A673 (cell line): ENCODE measurements at regions not wholly inside any gene's neighbourhood (a gene's known extent, or its start where the extent isn't known, plus 50 kb on each side); places are given as distances from the start of the nearest gene placed in this dataset.
"Not testable (repeated sequence)": the region's sequence is repeated elsewhere in the genome, so short reads cannot be mapped to it uniquely, and the experiment has no call there.

ENCODE experiments used
- BruUV-seq: library from RNA; stranded (reverse); fragments of 400-500 nt; replicated peaks from 2 replicates; lab custom pipeline; 2021; lab: Mats Ljungman, UMichigan
- CTCF ChIA-PET: fragments of 300-600 bp; sonication (Branson Sonifier 250); formaldehyde crosslinking; loops from one replicate; lab custom pipeline; 2022; ENCODE audit warnings: antibody characterized with exemption; lab: Charles Lee
- POLR2A ChIA-PET: fragments of 300-600 bp; sonication (Branson Sonifier 250); formaldehyde crosslinking; loops from one replicate; lab custom pipeline; 2022; ENCODE audit warnings: antibody characterized with exemption; ENCODE audit not compliant: low non-redundant PET; lab: Charles Lee
- DNase-seq: peaks from one replicate; pipeline ENCODE4 v3.0.0-alpha.2; 2015; ENCODE audit warnings: low spot score
- H3K27ac ChIP-seq: fragments of 200-600 bp; sonication (generic); 2 replicates; pipeline ENCODE4 v1.5.1; 2016; ENCODE audit warnings: mixed run types, low read depth, mild to moderate bottlenecking, mixed read lengths, antibody characterized with exemption, low read length; ENCODE audit not compliant: poor library complexity, severe bottlenecking
- H3K27me3 ChIP-seq: fragments of 200-600 bp; sonication (generic); replicated peaks from 2 replicates; pipeline ENCODE4 v1.6.1; 2017; ENCODE audit warnings: mixed run types, low read depth, mild to moderate bottlenecking, mixed read lengths, antibody characterized with exemption, low read length; ENCODE audit not compliant: insufficient read depth, poor library complexity
- H3K36me3 ChIP-seq: fragments of 200-600 bp; sonication (generic); 2 replicates; pipeline ENCODE4 v1.6.1; 2016; ENCODE audit warnings: mixed run types, mild to moderate bottlenecking, mixed read lengths, antibody characterized with exemption, low read length; ENCODE audit not compliant: insufficient read depth, poor library complexity, severe bottlenecking
- H3K4me1 ChIP-seq: fragments of 200-600 bp; sonication (generic); 2 replicates; pipeline ENCODE4 v1.6.1; 2017; ENCODE audit warnings: mixed run types, mild to moderate bottlenecking, mixed read lengths, antibody characterized with exemption, low read length; ENCODE audit not compliant: insufficient read depth, poor library complexity, severe bottlenecking
- H3K4me3 ChIP-seq: fragments of 200-600 bp; sonication (generic); 2 replicates; pipeline ENCODE4 v1.5.1; 2016; ENCODE audit warnings: low read depth, mixed run types, mild to moderate bottlenecking, mixed read lengths, low read length; ENCODE audit not compliant: poor library complexity, severe bottlenecking
- H3K9me3 ChIP-seq: fragments of 200-600 bp; sonication (generic); 2 replicates; pipeline ENCODE4 v1.6.1; 2016; ENCODE audit warnings: mixed run types, low read depth, mild to moderate bottlenecking, mixed read lengths, antibody characterized with exemption, low read length; ENCODE audit not compliant: poor library complexity, severe bottlenecking
- EZH2 ChIP-seq: fragments of 200-600 bp; sonication (generic); IDR thresholded peaks from 2 replicates; pipeline ENCODE4 v1.6.1; 2017; ENCODE audit warnings: borderline replicate concordance, low read depth, mild to moderate bottlenecking, mixed read lengths, antibody characterized with exemption, low read length; ENCODE audit not compliant: poor library complexity, severe bottlenecking
- intact Hi-C: fragments of 100-400 bp; cut with micrococcal nuclease; formaldehyde crosslinking; loops from one replicate; pipeline ENCODE4 v1.10.0; 2022; ENCODE audit not compliant: unreplicated experiment
- TF ChIP-seq, protein P1 (sequence below): fragments of 300-800, 200-600 bp; sonication (generic); conservative IDR thresholded peaks from 2 replicates; pipeline ENCODE4 v1.5.1; 2017; ENCODE audit warnings: low read depth, mild to moderate bottlenecking, antibody characterized with exemption, low read length, moderate library complexity, mixed read lengths

DNA sequence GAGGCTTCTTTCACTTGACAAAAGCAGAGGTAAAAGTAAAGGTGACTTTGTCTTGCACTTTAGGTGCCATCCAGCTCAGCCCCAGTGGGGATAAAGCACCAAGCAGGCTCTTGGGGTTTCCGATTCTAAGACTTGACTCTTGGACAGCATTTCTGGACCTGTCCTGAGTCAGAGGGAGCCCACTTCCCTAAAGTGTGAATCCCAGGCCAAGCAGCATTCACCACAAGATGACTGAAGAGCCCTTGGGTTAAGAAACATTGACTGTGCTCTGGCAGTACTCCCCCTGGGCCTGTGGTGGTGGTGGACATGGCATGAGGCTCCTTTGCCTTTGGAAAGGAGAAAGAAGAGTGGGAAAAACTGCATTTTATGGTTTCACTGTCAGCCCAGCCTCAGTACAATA lies 638.0 kb upstream of the VRK2 start:
- no TSS peak for BruUV-seq
- Histone ChIP-seq H3K36me3 (no peaks in the 10 kb centered on the region), H3K27me3 (no peaks in the 10 kb centered on the region), H3K4me3 (no peak overlapping the region), H3K27ac (no peak overlapping the region), H3K4me1 (no peaks in the 10 kb centered on the region), H3K9me3 (peaks cover 5% of the 10 kb centered on the region)
- ChIA-PET CTCF (no interaction called here), POLR2A (no interaction called here)
- intact Hi-C loops = no loop called here
- TF ChIP-seq, protein P1, sequence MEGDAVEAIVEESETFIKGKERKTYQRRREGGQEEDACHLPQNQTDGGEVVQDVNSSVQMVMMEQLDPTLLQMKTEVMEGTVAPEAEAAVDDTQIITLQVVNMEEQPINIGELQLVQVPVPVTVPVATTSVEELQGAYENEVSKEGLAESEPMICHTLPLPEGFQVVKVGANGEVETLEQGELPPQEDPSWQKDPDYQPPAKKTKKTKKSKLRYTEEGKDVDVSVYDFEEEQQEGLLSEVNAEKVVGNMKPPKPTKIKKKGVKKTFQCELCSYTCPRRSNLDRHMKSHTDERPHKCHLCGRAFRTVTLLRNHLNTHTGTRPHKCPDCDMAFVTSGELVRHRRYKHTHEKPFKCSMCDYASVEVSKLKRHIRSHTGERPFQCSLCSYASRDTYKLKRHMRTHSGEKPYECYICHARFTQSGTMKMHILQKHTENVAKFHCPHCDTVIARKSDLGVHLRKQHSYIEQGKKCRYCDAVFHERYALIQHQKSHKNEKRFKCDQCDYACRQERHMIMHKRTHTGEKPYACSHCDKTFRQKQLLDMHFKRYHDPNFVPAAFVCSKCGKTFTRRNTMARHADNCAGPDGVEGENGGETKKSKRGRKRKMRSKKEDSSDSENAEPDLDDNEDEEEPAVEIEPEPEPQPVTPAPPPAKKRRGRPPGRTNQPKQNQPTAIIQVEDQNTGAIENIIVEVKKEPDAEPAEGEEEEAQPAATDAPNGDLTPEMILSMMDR = no peak
- TF ChIP-seq EZH2 = no peak
- no peak for DNase-seq

DNA sequence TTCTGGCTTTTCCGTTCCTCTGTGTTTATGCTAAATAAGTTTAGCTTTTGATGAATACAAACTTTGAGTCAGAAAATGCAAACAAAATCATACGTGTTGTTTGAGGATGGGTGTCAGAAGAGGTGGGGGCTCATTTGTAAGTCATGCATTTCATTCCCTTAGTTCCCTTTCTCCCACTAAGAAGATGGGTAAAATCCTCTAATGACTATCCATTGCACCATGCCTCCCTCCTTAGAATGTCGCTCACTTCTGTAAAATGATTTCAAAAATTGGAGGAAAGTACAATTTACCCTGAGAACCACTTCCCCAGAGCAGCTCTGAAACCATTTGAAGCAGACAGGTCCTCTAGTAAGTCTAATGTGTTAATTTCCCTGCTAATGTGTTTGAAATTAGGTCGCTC lies 629.6 kb upstream of the VRK2 start:
- Histone ChIP-seq H3K27ac (no peak overlapping the region), H3K9me3 (peaks cover 6% of the 10 kb centered on the region), H3K4me1 (no peaks in the 10 kb centered on the region), H3K27me3 (peaks cover 3% of the 10 kb centered on the region), H3K4me3 (no peak overlapping the region), H3K36me3 (no peaks in the 10 kb centered on the region)
- DNase-seq = no peak
- TF ChIP-seq, protein P1 = no peak
- TF ChIP-seq EZH2 = no peak
- ChIA-PET POLR2A (no interaction called here), CTCF (no interaction called here)
- BruUV-seq = no TSS peak
- intact Hi-C loops = no loop called here

DNA sequence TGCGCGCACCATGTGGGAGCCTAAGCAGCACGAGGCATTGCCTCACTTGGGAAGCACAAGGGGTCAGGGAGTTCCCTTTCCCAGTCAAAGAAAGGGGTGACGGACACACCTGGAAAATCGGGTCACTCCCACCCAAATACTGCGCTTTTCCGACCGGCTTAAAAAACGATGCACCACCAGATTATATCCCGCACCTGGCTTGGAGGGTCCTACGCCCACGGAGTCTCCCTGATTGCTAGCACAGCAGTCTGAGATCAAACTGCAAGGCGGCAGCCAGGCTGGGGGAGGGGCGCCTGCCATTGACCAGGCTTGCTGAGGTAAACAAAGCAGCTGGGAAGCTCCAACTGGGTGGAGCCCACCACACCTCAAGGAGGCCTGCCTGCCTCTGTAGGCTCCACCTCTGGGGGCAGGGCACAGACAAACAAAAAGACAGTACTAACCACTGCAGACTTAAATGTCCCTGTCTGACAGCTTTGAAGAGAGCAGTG lies 627.7 kb upstream of the VRK2 start:
- DNase-seq, BruUV-seq, CTCF ChIA-PET, H3K27ac ChIP-seq, H3K36me3 ChIP-seq, POLR2A ChIA-PET, intact Hi-C loops, H3K27me3 ChIP-seq, H3K9me3 ChIP-seq, H3K4me1 ChIP-seq, H3K4me3 ChIP-seq: not testable (repeated sequence)

DNA sequence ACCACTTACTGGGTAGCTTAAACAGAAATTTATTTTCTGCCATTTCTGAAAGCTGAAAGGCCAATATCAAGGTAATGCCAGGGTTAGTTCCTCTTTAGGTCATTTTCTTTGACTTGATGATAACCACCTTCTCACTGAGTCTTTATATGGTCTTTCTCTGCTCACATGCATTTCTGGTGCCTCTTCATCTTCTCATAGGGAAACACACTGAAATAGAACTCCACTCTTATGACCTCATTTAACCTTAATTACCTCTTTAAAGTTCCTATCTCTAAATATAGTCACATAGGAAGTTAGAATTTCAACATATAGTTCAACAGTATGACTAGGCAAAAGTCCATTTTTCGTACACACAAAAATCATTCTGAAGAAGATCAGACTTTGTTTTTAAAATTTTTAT lies 616.8 kb upstream of the VRK2 start:
- no peak for DNase-seq
- intact Hi-C loops = no loop called here
- no TSS peak for BruUV-seq
- Histone ChIP-seq H3K36me3 (no peaks in the 10 kb centered on the region), H3K4me3 (no peak overlapping the region), H3K9me3 (no peaks in the 10 kb centered on the region), H3K27me3 (no peaks in the 10 kb centered on the region), H3K4me1 (no peaks in the 10 kb centered on the region), H3K27ac (no peak overlapping the region)
- ChIA-PET CTCF (no interaction called here), POLR2A (no interaction called here)
- TF ChIP-seq, protein P1 = no peak
- no peak for TF ChIP-seq EZH2
